ENCODE measurements at regions not wholly inside any gene's neighbourhood (a gene's known extent, or its start where the extent isn't known, plus 50 kb on each side); places are given as distances from the start of the nearest gene placed in this dataset.

DNA sequence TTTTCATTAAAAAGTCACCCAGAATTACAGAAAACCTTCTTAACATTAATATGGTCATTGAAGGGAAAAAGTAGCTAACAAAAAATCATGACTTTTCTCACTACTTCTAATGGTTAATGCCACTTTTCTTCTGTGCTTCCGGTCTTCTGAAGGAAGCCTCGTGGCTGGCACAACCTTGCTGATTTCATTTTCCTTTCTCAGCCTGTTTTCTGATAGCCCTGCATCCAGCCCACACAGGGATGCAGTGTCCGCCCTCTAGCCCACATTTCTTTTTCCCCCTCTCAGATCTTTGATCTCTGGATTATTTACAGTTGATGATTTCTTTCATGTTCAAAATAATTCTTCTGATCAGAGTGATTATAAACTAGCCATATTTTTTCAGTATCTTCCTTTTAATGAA lies 655.4 kb upstream of the EPHA7 start:
- H3K4me1 ChIP-seq (ENCODE audit: control insufficient read depth in 4 of 4, insufficient read depth in 4 of 4, low read length in 3 of 4), result no peaks in the 10 kb centered on the region
- no peak overlapping the region for H3K9ac ChIP-seq (ENCODE audit: low read depth in 1 of 2, low read length in 2 of 2)
- no peaks in the 10 kb centered on the region for H3K27me3 ChIP-seq (ENCODE audit: control insufficient read depth in 4 of 4, insufficient read depth in 4 of 4, low read length in 3 of 4)
- TF ChIP-seq TAF1 (conservative IDR thresholded peaks at IDR 0.05) (no peak), EGR1 (IDR thresholded peaks at IDR 0.05; ENCODE audit: low read depth in 2 of 2) (no peak), FOXA2 (IDR thresholded peaks at IDR 0.05) (no peak), GABPA (IDR thresholded peaks at IDR 0.05 in 1 of 2, conservative IDR thresholded peaks at IDR 0.05 in 1 of 2) (no peak), HNF4A (conservative IDR thresholded peaks at IDR 0.05) (no peak)
- TF ChIP-seq, protein P1, sequence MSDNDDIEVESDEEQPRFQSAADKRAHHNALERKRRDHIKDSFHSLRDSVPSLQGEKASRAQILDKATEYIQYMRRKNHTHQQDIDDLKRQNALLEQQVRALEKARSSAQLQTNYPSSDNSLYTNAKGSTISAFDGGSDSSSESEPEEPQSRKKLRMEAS (IDR thresholded peaks at IDR 0.05), result no peak
- TF ChIP-seq, protein P2, sequence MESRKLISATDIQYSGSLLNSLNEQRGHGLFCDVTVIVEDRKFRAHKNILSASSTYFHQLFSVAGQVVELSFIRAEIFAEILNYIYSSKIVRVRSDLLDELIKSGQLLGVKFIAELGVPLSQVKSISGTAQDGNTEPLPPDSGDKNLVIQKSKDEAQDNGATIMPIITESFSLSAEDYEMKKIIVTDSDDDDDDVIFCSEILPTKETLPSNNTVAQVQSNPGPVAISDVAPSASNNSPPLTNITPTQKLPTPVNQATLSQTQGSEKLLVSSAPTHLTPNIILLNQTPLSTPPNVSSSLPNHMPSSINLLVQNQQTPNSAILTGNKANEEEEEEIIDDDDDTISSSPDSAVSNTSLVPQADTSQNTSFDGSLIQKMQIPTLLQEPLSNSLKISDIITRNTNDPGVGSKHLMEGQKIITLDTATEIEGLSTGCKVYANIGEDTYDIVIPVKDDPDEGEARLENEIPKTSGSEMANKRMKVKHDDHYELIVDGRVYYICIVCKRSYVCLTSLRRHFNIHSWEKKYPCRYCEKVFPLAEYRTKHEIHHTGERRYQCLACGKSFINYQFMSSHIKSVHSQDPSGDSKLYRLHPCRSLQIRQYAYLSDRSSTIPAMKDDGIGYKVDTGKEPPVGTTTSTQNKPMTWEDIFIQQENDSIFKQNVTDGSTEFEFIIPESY (IDR thresholded peaks at IDR 0.05), result no peak
- DNase-seq (ENCODE audit: low spot score), result no peak
- no peaks in the 10 kb centered on the region for H3K9me3 ChIP-seq (ENCODE audit: control insufficient read depth in 4 of 4, low read length in 3 of 4)
- WGBS, result 42% methylated on average over 3 of the region's 3 CpGs
- H3K27ac ChIP-seq (ENCODE audit: low read depth in 1 of 2, low read length in 2 of 2), result no peak overlapping the region
- no peak overlapping the region for H3K4me3 ChIP-seq (ENCODE audit: low read depth in 1 of 3, low read length in 3 of 3)
- no peaks in the 10 kb centered on the region for H3K36me3 ChIP-seq (ENCODE audit: control insufficient read depth in 4 of 4, insufficient read depth in 3 of 4, low read depth in 1 of 4, low read length in 3 of 4)

DNA sequence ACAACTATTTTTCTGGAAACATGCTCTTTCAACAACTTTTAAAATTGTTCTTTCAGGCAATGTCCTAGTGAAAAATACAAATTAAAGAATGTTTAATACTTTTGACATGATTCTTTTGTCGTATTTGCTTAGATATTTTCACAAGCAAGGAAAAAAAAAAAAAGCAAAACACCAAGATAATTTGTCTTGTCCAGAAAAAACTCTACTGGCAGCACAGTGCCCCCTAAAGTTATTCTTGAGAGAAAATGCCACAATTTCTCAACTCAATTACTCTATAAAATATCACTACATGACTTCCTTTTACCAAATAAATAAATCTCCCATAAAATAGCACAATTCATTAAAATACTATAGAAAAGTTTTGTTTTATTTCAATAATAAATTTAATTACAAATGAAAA lies 652.5 kb upstream of the EPHA7 start:
- no peaks in the 10 kb centered on the region for H3K36me3 ChIP-seq (ENCODE audit: control insufficient read depth in 4 of 4, insufficient read depth in 3 of 4, low read depth in 1 of 4, low read length in 3 of 4)
- no peak overlapping the region for H3K27ac ChIP-seq (ENCODE audit: low read depth in 1 of 2, low read length in 2 of 2)
- WGBS, result 8% methylated on average over 1 of the region's 1 CpG
- no peak for DNase-seq (ENCODE audit: low spot score)
- TF ChIP-seq RAD21 (IDR thresholded peaks at IDR 0.05), result peak; percentile 43 to 63
- no peak for TF ChIP-seq FOXA2 (IDR thresholded peaks at IDR 0.05)
- no peak overlapping the region for H3K4me3 ChIP-seq (ENCODE audit: low read depth in 1 of 3, low read length in 3 of 3)
- no peaks in the 10 kb centered on the region for H3K9me3 ChIP-seq (ENCODE audit: control insufficient read depth in 4 of 4, low read length in 3 of 4)
- H3K9ac ChIP-seq (ENCODE audit: low read depth in 1 of 2, low read length in 2 of 2), result no peak overlapping the region
- no peaks in the 10 kb centered on the region for H3K27me3 ChIP-seq (ENCODE audit: control insufficient read depth in 4 of 4, insufficient read depth in 4 of 4, low read length in 3 of 4)
- H3K4me1 ChIP-seq (ENCODE audit: control insufficient read depth in 4 of 4, insufficient read depth in 4 of 4, low read length in 3 of 4), result no peaks in the 10 kb centered on the region

DNA sequence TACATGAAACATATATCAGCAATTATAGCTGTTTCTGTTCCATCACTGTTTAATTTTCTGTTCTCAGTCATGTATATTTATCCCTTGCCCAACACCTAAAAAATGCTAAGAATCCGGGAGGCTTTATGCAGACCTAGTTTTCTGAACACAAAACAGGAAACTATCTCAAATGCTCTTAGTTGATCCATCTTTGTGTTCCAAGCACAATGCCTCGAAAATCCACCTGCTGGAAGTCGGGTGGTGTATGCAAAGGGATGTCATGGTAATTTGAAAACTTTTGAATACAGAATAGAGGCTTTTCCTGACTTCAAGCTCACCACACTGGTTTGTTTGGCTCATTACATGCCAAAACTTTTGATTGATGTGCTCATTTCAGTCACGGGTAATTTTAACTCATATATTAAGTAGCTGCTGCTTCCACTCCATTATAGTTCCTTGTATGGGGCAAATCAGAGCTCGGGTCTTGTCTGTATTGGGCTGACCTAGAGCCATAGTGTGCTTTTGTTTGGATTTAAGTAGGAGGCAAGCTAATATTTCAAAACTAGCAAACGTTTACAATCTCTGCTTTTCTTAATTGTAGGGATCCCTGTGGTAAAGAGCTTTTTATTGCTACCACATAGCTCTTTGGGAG lies 646.5 kb upstream of the EPHA7 start:
- WGBS, result 47% methylated on average over 6 of the region's 6 CpGs
- Histone ChIP-seq H3K27ac (ENCODE audit: low read depth in 1 of 2, low read length in 2 of 2) (no peak overlapping the region), H3K4me3 (ENCODE audit: low read depth in 1 of 3, low read length in 3 of 3) (no peak overlapping the region), H3K36me3 (ENCODE audit: control insufficient read depth in 4 of 4, insufficient read depth in 3 of 4, low read depth in 1 of 4, low read length in 3 of 4) (no peaks in the 10 kb centered on the region), H3K9me3 (ENCODE audit: control insufficient read depth in 4 of 4, low read length in 3 of 4) (no peaks in the 10 kb centered on the region), H3K9ac (ENCODE audit: low read depth in 1 of 2, low read length in 2 of 2) (no peak overlapping the region), H3K4me1 (ENCODE audit: control insufficient read depth in 4 of 4, insufficient read depth in 4 of 4, low read length in 3 of 4) (no peaks in the 10 kb centered on the region), H3K27me3 (ENCODE audit: control insufficient read depth in 4 of 4, insufficient read depth in 4 of 4, low read length in 3 of 4) (peaks cover 0 to 2% (median 0%) of the 10 kb centered on the region in 4 donors)
- TF ChIP-seq, protein P1 (IDR thresholded peaks at IDR 0.05), result no peak
- TF ChIP-seq FOXA1 (IDR thresholded peaks at IDR 0.05) (no peak), HNF4G (IDR thresholded peaks at IDR 0.05) (no peak), JUND (IDR thresholded peaks at IDR 0.05) (no peak), HNF4A (conservative IDR thresholded peaks at IDR 0.05) (no peak), YY1 (IDR thresholded peaks at IDR 0.05) (no peak), TAF1 (conservative IDR thresholded peaks at IDR 0.05) (no peak), SP1 (IDR thresholded peaks at IDR 0.05) (no peak), RXRA (IDR thresholded peaks at IDR 0.05) (no peak)
- TF ChIP-seq, protein P3, sequence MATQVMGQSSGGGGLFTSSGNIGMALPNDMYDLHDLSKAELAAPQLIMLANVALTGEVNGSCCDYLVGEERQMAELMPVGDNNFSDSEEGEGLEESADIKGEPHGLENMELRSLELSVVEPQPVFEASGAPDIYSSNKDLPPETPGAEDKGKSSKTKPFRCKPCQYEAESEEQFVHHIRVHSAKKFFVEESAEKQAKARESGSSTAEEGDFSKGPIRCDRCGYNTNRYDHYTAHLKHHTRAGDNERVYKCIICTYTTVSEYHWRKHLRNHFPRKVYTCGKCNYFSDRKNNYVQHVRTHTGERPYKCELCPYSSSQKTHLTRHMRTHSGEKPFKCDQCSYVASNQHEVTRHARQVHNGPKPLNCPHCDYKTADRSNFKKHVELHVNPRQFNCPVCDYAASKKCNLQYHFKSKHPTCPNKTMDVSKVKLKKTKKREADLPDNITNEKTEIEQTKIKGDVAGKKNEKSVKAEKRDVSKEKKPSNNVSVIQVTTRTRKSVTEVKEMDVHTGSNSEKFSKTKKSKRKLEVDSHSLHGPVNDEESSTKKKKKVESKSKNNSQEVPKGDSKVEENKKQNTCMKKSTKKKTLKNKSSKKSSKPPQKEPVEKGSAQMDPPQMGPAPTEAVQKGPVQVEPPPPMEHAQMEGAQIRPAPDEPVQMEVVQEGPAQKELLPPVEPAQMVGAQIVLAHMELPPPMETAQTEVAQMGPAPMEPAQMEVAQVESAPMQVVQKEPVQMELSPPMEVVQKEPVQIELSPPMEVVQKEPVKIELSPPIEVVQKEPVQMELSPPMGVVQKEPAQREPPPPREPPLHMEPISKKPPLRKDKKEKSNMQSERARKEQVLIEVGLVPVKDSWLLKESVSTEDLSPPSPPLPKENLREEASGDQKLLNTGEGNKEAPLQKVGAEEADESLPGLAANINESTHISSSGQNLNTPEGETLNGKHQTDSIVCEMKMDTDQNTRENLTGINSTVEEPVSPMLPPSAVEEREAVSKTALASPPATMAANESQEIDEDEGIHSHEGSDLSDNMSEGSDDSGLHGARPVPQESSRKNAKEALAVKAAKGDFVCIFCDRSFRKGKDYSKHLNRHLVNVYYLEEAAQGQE (IDR thresholded peaks at IDR 0.05), result no peak
- TF ChIP-seq, protein P4, sequence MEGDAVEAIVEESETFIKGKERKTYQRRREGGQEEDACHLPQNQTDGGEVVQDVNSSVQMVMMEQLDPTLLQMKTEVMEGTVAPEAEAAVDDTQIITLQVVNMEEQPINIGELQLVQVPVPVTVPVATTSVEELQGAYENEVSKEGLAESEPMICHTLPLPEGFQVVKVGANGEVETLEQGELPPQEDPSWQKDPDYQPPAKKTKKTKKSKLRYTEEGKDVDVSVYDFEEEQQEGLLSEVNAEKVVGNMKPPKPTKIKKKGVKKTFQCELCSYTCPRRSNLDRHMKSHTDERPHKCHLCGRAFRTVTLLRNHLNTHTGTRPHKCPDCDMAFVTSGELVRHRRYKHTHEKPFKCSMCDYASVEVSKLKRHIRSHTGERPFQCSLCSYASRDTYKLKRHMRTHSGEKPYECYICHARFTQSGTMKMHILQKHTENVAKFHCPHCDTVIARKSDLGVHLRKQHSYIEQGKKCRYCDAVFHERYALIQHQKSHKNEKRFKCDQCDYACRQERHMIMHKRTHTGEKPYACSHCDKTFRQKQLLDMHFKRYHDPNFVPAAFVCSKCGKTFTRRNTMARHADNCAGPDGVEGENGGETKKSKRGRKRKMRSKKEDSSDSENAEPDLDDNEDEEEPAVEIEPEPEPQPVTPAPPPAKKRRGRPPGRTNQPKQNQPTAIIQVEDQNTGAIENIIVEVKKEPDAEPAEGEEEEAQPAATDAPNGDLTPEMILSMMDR (IDR thresholded peaks at IDR 0.05; ENCODE audit: low read depth, low read length, missing input control), result no peak
- TF ChIP-seq, protein P5, sequence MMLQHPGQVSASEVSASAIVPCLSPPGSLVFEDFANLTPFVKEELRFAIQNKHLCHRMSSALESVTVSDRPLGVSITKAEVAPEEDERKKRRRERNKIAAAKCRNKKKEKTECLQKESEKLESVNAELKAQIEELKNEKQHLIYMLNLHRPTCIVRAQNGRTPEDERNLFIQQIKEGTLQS (IDR thresholded peaks at IDR 0.05), result no peak
- DNase-seq (ENCODE audit: low spot score), result no peak
